Sciatic nerve (tissue), 2 donors: ENCODE measurements at regions not wholly inside any gene's neighbourhood (a gene's known extent, or its start where the extent isn't known, plus 50 kb on each side); places are given as distances from the start of the nearest gene placed in this dataset.

Experiments used
- ATAC-seq: fragments of 200-7000 bp; cut with Tn5 transposase; one replicate; pipeline ENCODE4 v1.9.1; 2020; ENCODE audit warnings: mild to moderate bottlenecking, moderate library complexity
- DNase-seq: peaks from one replicate; pipeline ENCODE4 v3.0.0-alpha.2; 2020; ENCODE audit warnings: low spot score
- intact Hi-C: fragments of 100-400 bp; cut with DNase I; formaldehyde crosslinking; loops from one replicate; pipeline ENCODE4 v1.14.2; 2022
- donor health status: DM: no; HTN: no; CAD: no.
- donor health status: DM: no; HTN: no; CAD: no.

- ATAC-seq: no peak
- intact Hi-C loops: no loop called here
- DNase-seq: no peak
Measured at GRCh38 chr11:82676483-82677094, 57.1 kb downstream of the FAM181B start.

GRCh38 chr11:82675838-82676237, 57.8 kb downstream of the FAM181B start:
- no peak for ATAC-seq
- DNase-seq: no peak
- intact Hi-C loops: no loop called here

- DNase-seq: no peak
- ATAC-seq: no peak
- intact Hi-C loops: no loop called here
Measured at GRCh38 chr11:82673631-82674030, 60.0 kb downstream of the FAM181B start.

- ATAC-seq: no peak
- no peak for DNase-seq
- intact Hi-C loops: no loop called here
Measured at GRCh38 chr11:82671451-82671850, 62.2 kb downstream of the FAM181B start.

GRCh38 chr11:82663535-82663934, 70.1 kb downstream of the FAM181B start:
- no peak for DNase-seq
- ATAC-seq: no peak
- intact Hi-C loops: no loop called here

- intact Hi-C loops: no loop called here
- DNase-seq: no peak
- no peak for ATAC-seq
Measured at GRCh38 chr11:82653752-82654151, 79.9 kb downstream of the FAM181B start.

- ATAC-seq (no peak), DNase-seq (no peak)
- intact Hi-C loops: no loop called here
Measured at GRCh38 chr11:82639251-82639650, 94.4 kb downstream of the FAM181B start.

- ATAC-seq (no peak), DNase-seq (no peak)
- intact Hi-C loops: no loop called here
Measured at GRCh38 chr11:82636615-82637014, 97.0 kb downstream of the FAM181B start.

GRCh38 chr11:82634091-82634490, 99.6 kb downstream of the FAM181B start:
- ATAC-seq: no peak
- DNase-seq: no peak
- intact Hi-C loops: no loop called here

- ATAC-seq (no peak), DNase-seq (no peak)
- intact Hi-C loops: no loop called here
Measured at GRCh38 chr11:82631722-82632630, 101.7 kb downstream of the FAM181B start.

- intact Hi-C loops: no loop called here
- DNase-seq (no peak), ATAC-seq (no peak)
Measured at GRCh38 chr11:82610671-82611070, 123.0 kb downstream of the FAM181B start.

GRCh38 chr11:82606738-82607137, 126.9 kb downstream of the FAM181B start:
- ATAC-seq (no peak), DNase-seq (no peak)
- intact Hi-C loops: no loop called here

GRCh38 chr11:82601711-82602110, 132.0 kb downstream of the FAM181B start:
- no peak for DNase-seq
- intact Hi-C loops: no loop called here
- ATAC-seq: no peak

- ATAC-seq (no peak), DNase-seq (no peak)
- intact Hi-C loops: no loop called here
Measured at GRCh38 chr11:82599836-82600235, 133.8 kb downstream of the FAM181B start.

- no peak for DNase-seq
- intact Hi-C loops: no loop called here
- ATAC-seq: no peak
Measured at GRCh38 chr11:82586581-82586980, 147.1 kb downstream of the FAM181B start.

- intact Hi-C loops: no loop called here
- DNase-seq (no peak), ATAC-seq (no peak)
Measured at GRCh38 chr11:82577246-82577645, 156.4 kb downstream of the FAM181B start.

GRCh38 chr11:82560836-82561235, 172.8 kb downstream of the FAM181B start:
- no peak for DNase-seq
- no peak for ATAC-seq
- intact Hi-C loops: loop anchor here (1.0 kb wide), 1 partner anchor 26 kb away; no protein-coding TSS in a partner anchor

- DNase-seq: no peak
- ATAC-seq: no peak
- intact Hi-C loops: loop anchor here (1.0 kb wide), 1 partner anchor 24 kb away; no protein-coding TSS in a partner anchor
Measured at GRCh38 chr11:82559609-82560008, 174.1 kb downstream of the FAM181B start.

- DNase-seq (peak; percentile 62), ATAC-seq (no peak)
- intact Hi-C loops: no loop called here
Measured at GRCh38 chr11:82557274-82557673, 176.4 kb downstream of the FAM181B start.

GRCh38 chr11:82556210-82556609, 177.5 kb downstream of the FAM181B start:
- ATAC-seq: no peak
- DNase-seq: no peak
- intact Hi-C loops: no loop called here
